ENCODE measurements at regions not wholly inside any gene's neighbourhood (a gene's known extent, or its start where the extent isn't known, plus 50 kb on each side); places are given as distances from the start of the nearest gene placed in this dataset.
A peak's percentile ranks its signal among the peaks of the same experiment; 100 is the strongest.
"Not testable (repeated sequence)": the region's sequence is repeated elsewhere in the genome, so short reads cannot be mapped to it uniquely, and the experiment has no call there.

- ATAC-seq: peak; percentile 96
- Histone ChIP-seq H3K36me3 (no peaks in the 10 kb centered on the region), H3K9me3 (no peaks in the 10 kb centered on the region), H3K27me3 (no peaks in the 10 kb centered on the region), H3K4me3 (no peak overlapping the region), H3K4me1 (peaks cover 6% of the 10 kb centered on the region), H3K27ac (no peak overlapping the region)
- peak; percentile 93 for TF ChIP-seq CTCF (IDR thresholded peaks at IDR 0.05)
- DNase-seq: peak; percentile 82
- intact Hi-C loops (cut with DNase I): no loop called here
Observed at GRCh38 chr20:22691369-22692118, 107.2 kb upstream of the FOXA2 start.

DNA sequence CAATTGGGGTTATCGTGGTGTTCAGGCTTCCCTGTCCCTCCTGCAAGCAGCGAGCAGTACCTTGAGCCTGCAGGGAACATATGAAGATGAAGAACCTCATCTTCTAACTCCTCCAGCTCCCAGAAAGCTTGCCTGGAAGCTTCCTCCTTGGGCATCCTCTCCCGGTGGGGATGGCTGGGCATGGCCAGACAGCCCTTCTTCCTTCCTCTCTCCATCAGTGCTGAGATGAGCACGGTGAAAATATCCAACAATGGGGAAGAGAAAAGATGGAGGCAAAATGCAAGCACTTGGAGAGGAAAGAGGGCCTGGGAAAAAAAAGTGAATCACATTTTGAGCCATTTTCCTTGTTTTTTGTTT lies 107.7 kb upstream of the FOXA2 start:
- no peak for TF ChIP-seq CTCF (IDR thresholded peaks at IDR 0.05)
- ATAC-seq (no peak), DNase-seq (no peak)
- intact Hi-C loops (cut with DNase I): no loop called here
- H3K36me3 ChIP-seq: no peaks in the 10 kb centered on the region
- no peaks in the 10 kb centered on the region for H3K27me3 ChIP-seq
- peaks cover 6% of the 10 kb centered on the region for H3K4me1 ChIP-seq
- H3K27ac ChIP-seq: no peak overlapping the region
- no peaks in the 10 kb centered on the region for H3K9me3 ChIP-seq
- no peak overlapping the region for H3K4me3 ChIP-seq

DNA sequence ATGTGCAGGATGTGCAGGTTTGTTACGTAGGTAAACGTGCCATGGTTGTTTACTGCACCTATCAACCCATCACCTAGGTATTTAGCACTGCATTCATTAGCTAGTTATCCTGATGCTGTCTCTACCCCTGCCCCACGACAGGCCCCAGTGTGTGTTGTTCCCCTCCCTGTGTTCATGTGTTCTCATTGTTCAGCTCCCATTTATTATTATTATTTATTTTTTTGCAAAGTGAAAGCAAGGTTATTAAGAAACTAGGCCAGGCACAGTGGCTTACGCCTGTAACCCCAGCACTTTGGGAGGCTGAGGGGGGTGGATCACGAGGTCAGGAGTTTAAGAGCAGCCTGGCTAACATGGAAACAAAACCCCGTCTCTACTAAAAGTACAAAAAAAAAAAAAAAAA lies 108.2 kb upstream of the FOXA2 start:
- H3K9me3 ChIP-seq; H3K27ac ChIP-seq; H3K4me1 ChIP-seq; ATAC-seq; H3K27me3 ChIP-seq; intact Hi-C loops (cut with DNase I); DNase-seq; H3K36me3 ChIP-seq; H3K4me3 ChIP-seq: not testable (repeated sequence)

- DNase-seq: no peak
- peaks cover 5% of the 10 kb centered on the region for H3K4me1 ChIP-seq
- intact Hi-C loops (cut with DNase I): loop anchor here (5.0 kb wide), 1 partner anchor 646 kb away; no protein-coding TSS in a partner anchor
Observed at GRCh38 chr20:22696759-22697158, 112.4 kb upstream of the FOXA2 start.

GRCh38 chr20:22698259-22698842 lies 114.0 kb upstream of the FOXA2 start:
- no peaks in the 10 kb centered on the region for H3K4me1 ChIP-seq
- H3K4me3 ChIP-seq: no peak overlapping the region
- no peaks in the 10 kb centered on the region for H3K36me3 ChIP-seq
- H3K27me3 ChIP-seq: no peaks in the 10 kb centered on the region
- no peak overlapping the region for H3K27ac ChIP-seq
- intact Hi-C loops (cut with DNase I): loop anchor here (5.0 kb wide), 1 partner anchor 644 kb away; no protein-coding TSS in a partner anchor
- no peaks in the 10 kb centered on the region for H3K9me3 ChIP-seq
- ATAC-seq (no peak), DNase-seq (no peak)
- no peak for TF ChIP-seq CTCF (IDR thresholded peaks at IDR 0.05)

More at GRCh38 chr20:22696759-22697158, 112.4 kb upstream of the FOXA2 start:
- H3K27ac ChIP-seq: no peak overlapping the region
- no peak for TF ChIP-seq CTCF (IDR thresholded peaks at IDR 0.05)
- ATAC-seq: no peak
- no peaks in the 10 kb centered on the region for H3K27me3 ChIP-seq
- H3K4me3 ChIP-seq: no peak overlapping the region
- no peaks in the 10 kb centered on the region for H3K36me3 ChIP-seq
- H3K9me3 ChIP-seq: no peaks in the 10 kb centered on the region

- no peaks in the 10 kb centered on the region for H3K4me1 ChIP-seq
- intact Hi-C loops (cut with DNase I): loop anchor here (5.0 kb wide), 1 partner anchor 643 kb away; no protein-coding TSS in a partner anchor
- H3K27me3 ChIP-seq: no peaks in the 10 kb centered on the region
- H3K9me3 ChIP-seq: no peaks in the 10 kb centered on the region
- H3K27ac ChIP-seq: no peak overlapping the region
- ATAC-seq (no peak), DNase-seq (no peak)
- no peaks in the 10 kb centered on the region for H3K36me3 ChIP-seq
- no peak overlapping the region for H3K4me3 ChIP-seq
- no peak for TF ChIP-seq CTCF (IDR thresholded peaks at IDR 0.05)
Observed at GRCh38 chr20:22699396-22699795, 115.0 kb upstream of the FOXA2 start.
